GM19438 (cell line): ENCODE measurements at regions not wholly inside any gene's neighbourhood (a gene's known extent, or its start where the extent isn't known, plus 50 kb on each side); places are given as distances from the start of the nearest gene placed in this dataset.

ENCODE experiments used
- ATAC-seq: cut with Tn5 transposase; IDR thresholded peaks from one replicate; pipeline ENCODE4 v1.9.1; 2021; ENCODE audit warnings: low read depth; ENCODE audit not compliant: unreplicated experiment

GRCh38 chr2:158011055-158011771 is 90.5 kb upstream of the UPP2 start:
- no peak for ATAC-seq

GRCh38 chr2:158009399-158009798 is 92.3 kb upstream of the UPP2 start:
- ATAC-seq: no peak

- no peak for ATAC-seq
Measured at GRCh38 chr2:158006961-158007719, 94.5 kb upstream of the UPP2 start.

GRCh38 chr2:158004126-158004764 is 97.4 kb upstream of the UPP2 start:
- ATAC-seq: no peak

GRCh38 chr2:158002079-158002478 is 99.6 kb upstream of the UPP2 start:
- no peak for ATAC-seq

- no peak for ATAC-seq
Measured at GRCh38 chr2:157996799-157997198, 104.9 kb upstream of the UPP2 start.

GRCh38 chr2:157995117-157995516 is 106.6 kb upstream of the UPP2 start:
- no peak for ATAC-seq

GRCh38 chr2:157991932-157992331 is 109.7 kb upstream of the UPP2 start:
- ATAC-seq: no peak

GRCh38 chr2:157990173-157990572 is 111.5 kb upstream of the UPP2 start:
- ATAC-seq: no peak

GRCh38 chr2:157989227-157989626 is 112.4 kb upstream of the UPP2 start:
- ATAC-seq: no peak

GRCh38 chr2:157986761-157987160 is 110.6 kb upstream of the ACVR1 start:
- no peak for ATAC-seq

GRCh38 chr2:157984866-157985265 is 108.7 kb upstream of the ACVR1 start:
- ATAC-seq: no peak

GRCh38 chr2:157980020-157980419 is 103.9 kb upstream of the ACVR1 start:
- no peak for ATAC-seq

GRCh38 chr2:157971702-157972101 is 95.6 kb upstream of the ACVR1 start:
- no peak for ATAC-seq

- ATAC-seq: no peak
Measured at GRCh38 chr2:157967856-157968255, 91.7 kb upstream of the ACVR1 start.

GRCh38 chr2:157959249-157959648 is 83.1 kb upstream of the ACVR1 start:
- ATAC-seq: no peak

- no peak for ATAC-seq
Measured at GRCh38 chr2:157957596-157957995, 81.5 kb upstream of the ACVR1 start.

- ATAC-seq: no peak
Measured at GRCh38 chr2:157952558-157952957, 76.4 kb upstream of the ACVR1 start.

GRCh38 chr2:157948856-157949255 is 72.7 kb upstream of the ACVR1 start:
- no peak for ATAC-seq

GRCh38 chr2:157946919-157947557 is 70.9 kb upstream of the ACVR1 start:
- ATAC-seq: no peak

GRCh38 chr2:157940024-157940423 is 63.9 kb upstream of the ACVR1 start:
- ATAC-seq: no peak
